GM12891 (cell line): ENCODE measurements at regions not wholly inside any gene's neighbourhood (a gene's known extent, or its start where the extent isn't known, plus 50 kb on each side); places are given as distances from the start of the nearest gene placed in this dataset.
A peak's percentile ranks its signal among the peaks of the same experiment; 100 is the strongest.

Experiments used
- DNase-seq: peaks from one replicate; pipeline ENCODE4 v3.0.0; 2011; ENCODE audit warnings: low spot score; ENCODE audit not compliant: insufficient read length
- FAIRE-seq: peaks from 2 replicates; lab custom pipeline; 2011; peaks lifted over from hg19 to GRCh38; lab: Jason Lieb, UNC
- PAX5 ChIP-seq: IDR thresholded peaks from 2 replicates; pipeline ENCODE4 v1.6.1; 2011; ENCODE audit warnings: low read length, moderate library complexity, mild to moderate bottlenecking; ENCODE audit not compliant: insufficient read depth, severe bottlenecking
- POLR2A ChIP-seq: IDR thresholded peaks from 2 replicates; pipeline ENCODE4 v1.6.1; 2011; ENCODE audit warnings: low read depth, low read length, control low read depth
- POLR2AphosphoS5 ChIP-seq: IDR thresholded peaks from 2 replicates; pipeline ENCODE4 v1.6.1; 2011; ENCODE audit warnings: low read depth, low read length, control low read depth
- POU2F2 ChIP-seq: IDR thresholded peaks from 2 replicates; pipeline ENCODE4 v1.6.1; 2011; ENCODE audit warnings: low read depth, mild to moderate bottlenecking, control low read depth, low read length, moderate library complexity
- SPI1 ChIP-seq: IDR thresholded peaks from 2 replicates; pipeline ENCODE4 v1.6.1; 2011; ENCODE audit warnings: low read depth, low read length, control low read depth
- TAF1 ChIP-seq: IDR thresholded peaks from 2 replicates; pipeline ENCODE4 v1.6.1; 2011; ENCODE audit warnings: low read depth, low read length, control low read depth

GRCh38 chr7:41207141-41207540, 495.7 kb downstream of the INHBA start:
- DNase-seq (no peak), FAIRE-seq (peak; percentile 52)
- TF ChIP-seq SPI1 (no peak), POU2F2 (no peak), PAX5 (no peak), POLR2AphosphoS5 (no peak), POLR2A (no peak), TAF1 (no peak)

- no peak for TF ChIP-seq TAF1
- TF ChIP-seq PAX5 = no peak
- no peak for TF ChIP-seq POU2F2
- no peak for TF ChIP-seq SPI1
- no peak for TF ChIP-seq POLR2AphosphoS5
- DNase-seq = no peak
- no peak for FAIRE-seq
Observed at GRCh38 chr7:41206267-41206666, 496.6 kb downstream of the INHBA start.

GRCh38 chr7:41205600-41205999, 497.3 kb downstream of the INHBA start:
- FAIRE-seq (no peak), DNase-seq (peak; percentile 5)
- TF ChIP-seq POLR2AphosphoS5 = no peak
- no peak for TF ChIP-seq SPI1
- TF ChIP-seq POU2F2 = no peak
- no peak for TF ChIP-seq TAF1
- TF ChIP-seq POLR2A = no peak
- no peak for TF ChIP-seq PAX5

- no peak for FAIRE-seq
Observed at GRCh38 chr7:41203542-41203941, 499.3 kb downstream of the INHBA start.

DNA sequence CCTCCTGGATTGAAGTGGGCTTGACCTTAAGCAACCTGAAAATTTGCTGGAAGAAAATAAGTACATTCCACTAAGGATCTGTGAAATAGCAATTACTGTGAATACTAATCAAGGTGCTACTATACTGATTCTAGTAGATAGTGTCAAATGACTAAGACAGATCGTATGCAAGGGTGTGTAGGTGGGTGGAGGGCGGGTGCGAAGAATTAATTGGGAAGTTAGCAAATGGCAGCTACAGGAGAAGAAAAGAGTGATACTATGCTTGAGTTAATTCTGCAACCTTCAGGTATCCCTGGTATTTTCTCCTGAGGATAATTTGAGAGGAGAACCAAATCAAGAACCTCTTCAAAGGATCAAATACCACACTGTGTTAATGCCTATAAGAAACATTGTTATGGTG, 501.9 kb downstream of the INHBA start:
- DNase-seq (no peak), FAIRE-seq (no peak)
- TF ChIP-seq POU2F2 (no peak), PAX5 (no peak), TAF1 (no peak), POLR2AphosphoS5 (no peak)

More at GRCh38 chr7:41203542-41203941, 499.3 kb downstream of the INHBA start:
- no peak for DNase-seq
- no peak for TF ChIP-seq POLR2A
- TF ChIP-seq TAF1 = no peak
- no peak for TF ChIP-seq SPI1
- TF ChIP-seq PAX5 = no peak
- TF ChIP-seq POLR2AphosphoS5 = no peak
- no peak for TF ChIP-seq POU2F2

DNA sequence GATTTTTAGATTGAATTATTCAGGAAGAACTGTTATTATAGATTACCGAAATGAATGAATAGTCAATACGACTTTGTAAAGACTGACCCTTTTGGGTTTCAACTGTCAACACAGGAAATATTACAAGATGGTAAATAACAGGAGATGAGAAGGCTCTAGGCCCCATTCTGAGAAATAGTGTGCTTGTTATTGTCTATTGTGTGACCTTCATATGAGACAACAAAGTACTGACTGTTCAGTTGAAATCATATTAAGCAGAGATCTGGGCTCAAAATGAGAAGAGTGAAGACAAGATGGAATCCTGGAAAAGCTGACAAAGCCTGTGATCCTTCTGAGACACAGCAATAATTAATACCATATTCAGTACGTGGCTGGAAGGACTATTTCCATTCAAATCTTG, 503.8 kb downstream of the INHBA start:
- TF ChIP-seq POLR2A (no peak), POLR2AphosphoS5 (no peak), PAX5 (no peak), SPI1 (no peak), TAF1 (no peak), POU2F2 (no peak)
- FAIRE-seq (no peak), DNase-seq (no peak)

DNA sequence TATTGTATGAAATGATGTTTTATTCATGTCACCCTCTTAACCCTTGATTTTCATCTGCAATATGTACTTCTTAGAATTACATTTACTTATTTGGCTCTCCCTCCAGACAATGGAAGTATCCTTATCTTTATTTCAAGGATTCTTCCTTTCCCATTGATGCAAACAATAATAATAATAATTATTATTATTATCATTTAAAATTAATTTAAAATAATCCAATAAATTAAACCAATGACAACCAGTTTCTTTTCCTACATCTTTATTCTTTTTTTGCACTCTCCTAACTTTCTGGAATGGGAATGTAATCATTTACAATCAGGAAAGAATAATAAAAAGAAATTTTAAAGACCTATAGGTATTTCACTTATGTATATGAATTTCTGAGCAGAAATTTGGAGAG, 504.4 kb downstream of the INHBA start:
- no peak for DNase-seq
- no peak for TF ChIP-seq POU2F2
- no peak for TF ChIP-seq SPI1
- FAIRE-seq = no peak

- FAIRE-seq (no peak), DNase-seq (no peak)
- TF ChIP-seq POLR2A (no peak), SPI1 (no peak), POU2F2 (no peak), TAF1 (no peak), POLR2AphosphoS5 (no peak), PAX5 (no peak)
Observed at GRCh38 chr7:41197769-41198168, 505.1 kb downstream of the INHBA start.

DNA sequence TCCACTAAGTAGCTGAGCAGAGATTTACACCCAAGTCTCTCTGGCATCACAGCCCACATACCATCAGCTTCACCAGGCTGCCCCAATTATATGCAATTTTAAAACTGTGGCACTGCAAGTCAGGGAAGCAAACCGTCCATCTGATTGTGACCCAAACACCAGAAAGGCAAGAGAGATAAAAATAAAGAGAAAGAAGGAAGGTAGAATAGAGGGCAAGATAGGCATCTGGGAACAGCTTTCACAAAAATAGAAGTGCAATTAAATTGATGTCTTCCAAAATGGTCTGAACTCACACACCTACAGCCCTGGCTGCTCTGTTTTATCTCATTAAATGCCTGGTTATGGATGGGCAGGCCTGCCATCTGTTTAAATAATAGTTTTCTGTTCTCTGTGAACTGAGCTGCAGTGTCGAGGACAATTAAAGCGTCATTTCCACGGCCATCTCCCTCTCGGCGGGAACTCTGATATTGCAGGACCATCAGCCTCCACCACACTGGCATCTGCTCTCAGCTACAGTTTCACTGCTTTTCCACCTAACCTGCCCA, 509.1 kb downstream of the INHBA start:
- DNase-seq (no peak), FAIRE-seq (no peak)
- TF ChIP-seq PAX5 (no peak), POU2F2 (no peak)

DNA sequence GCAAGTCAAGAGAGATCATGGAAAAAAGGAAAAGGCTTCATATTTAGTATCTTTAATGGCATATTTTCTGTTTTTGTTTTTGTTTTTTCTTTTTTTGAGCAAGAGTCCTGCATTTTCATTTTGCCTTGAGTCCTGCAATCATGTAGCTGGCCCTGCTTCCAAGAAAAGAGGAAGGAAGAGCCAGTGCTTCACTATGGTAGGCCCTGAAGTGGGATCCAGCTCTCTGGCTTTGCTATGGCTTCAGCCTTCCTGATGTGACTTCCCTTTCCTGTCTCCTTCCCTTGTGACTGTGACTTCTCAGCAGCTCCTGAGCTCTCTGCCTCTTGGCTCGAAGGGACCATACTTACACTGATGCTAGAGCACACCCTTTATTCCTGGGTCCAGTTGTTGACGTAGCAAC, 512.3 kb downstream of the INHBA start:
- no peak for DNase-seq
- TF ChIP-seq POU2F2 (no peak), SPI1 (no peak), POLR2AphosphoS5 (no peak), POLR2A (no peak), TAF1 (no peak), PAX5 (no peak)
- FAIRE-seq = no peak
